GM12865 (cell line): ENCODE measurements at regions not wholly inside any gene's neighbourhood (a gene's known extent, or its start where the extent isn't known, plus 50 kb on each side); places are given as distances from the start of the nearest gene placed in this dataset.
"Not testable (repeated sequence)": the region's sequence is repeated elsewhere in the genome, so short reads cannot be mapped to it uniquely, and the experiment has no call there.

Experiments
- DNase-seq: peaks from one replicate; pipeline ENCODE4 v3.0.0; 2010; ENCODE audit warnings: low read depth
- H3K4me3 ChIP-seq: 2 replicates; pipeline ENCODE4 v1.5.1; 2011; ENCODE audit warnings: mild to moderate bottlenecking, low read depth, low read length, control low read depth
- CTCF ChIP-seq: IDR thresholded peaks from 2 replicates; pipeline ENCODE4 v1.5.1; 2011; ENCODE audit warnings: low read length, control low read depth, low read depth, inconsistent platforms; ENCODE audit not compliant: insufficient read depth; ENCODE audit errors: missing control alignments

GRCh38 chr10:23978317-23978716, 230.6 kb upstream of the KIAA1217 start:
- no peak for TF ChIP-seq CTCF
- DNase-seq: no peak
- H3K4me3 ChIP-seq: no peak overlapping the region

GRCh38 chr10:23980094-23980493, 228.8 kb upstream of the KIAA1217 start:
- TF ChIP-seq CTCF: no peak
- DNase-seq: peak; percentile 2
- no peak overlapping the region for H3K4me3 ChIP-seq

GRCh38 chr10:23981520-23982309, 227.2 kb upstream of the KIAA1217 start:
- no peak for TF ChIP-seq CTCF
- DNase-seq: no peak
- no peak overlapping the region for H3K4me3 ChIP-seq

DNA sequence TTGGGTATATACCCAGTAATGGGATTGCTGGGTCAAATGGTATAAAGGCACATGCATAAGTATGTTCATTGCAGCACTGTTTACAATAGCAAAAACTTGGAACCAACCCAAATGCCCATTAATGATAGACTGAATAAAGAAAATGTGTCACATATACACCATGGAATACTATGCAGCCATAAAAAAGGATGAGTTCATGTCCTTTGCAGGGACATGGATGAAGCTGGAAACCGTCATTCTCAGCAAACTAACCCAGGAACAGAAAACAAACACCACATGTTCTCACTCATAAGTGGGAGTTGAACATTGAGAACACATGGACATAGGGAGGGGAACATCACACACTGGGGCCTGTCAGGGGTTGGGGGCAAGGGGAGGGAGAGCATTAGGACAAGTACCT, 224.5 kb upstream of the KIAA1217 start:
- not testable (repeated sequence) for H3K4me3 ChIP-seq, DNase-seq

- no peak for TF ChIP-seq CTCF
These were observed 220.9 kb upstream of the KIAA1217 start for GRCh38 chr10:23988006-23988405.

DNA sequence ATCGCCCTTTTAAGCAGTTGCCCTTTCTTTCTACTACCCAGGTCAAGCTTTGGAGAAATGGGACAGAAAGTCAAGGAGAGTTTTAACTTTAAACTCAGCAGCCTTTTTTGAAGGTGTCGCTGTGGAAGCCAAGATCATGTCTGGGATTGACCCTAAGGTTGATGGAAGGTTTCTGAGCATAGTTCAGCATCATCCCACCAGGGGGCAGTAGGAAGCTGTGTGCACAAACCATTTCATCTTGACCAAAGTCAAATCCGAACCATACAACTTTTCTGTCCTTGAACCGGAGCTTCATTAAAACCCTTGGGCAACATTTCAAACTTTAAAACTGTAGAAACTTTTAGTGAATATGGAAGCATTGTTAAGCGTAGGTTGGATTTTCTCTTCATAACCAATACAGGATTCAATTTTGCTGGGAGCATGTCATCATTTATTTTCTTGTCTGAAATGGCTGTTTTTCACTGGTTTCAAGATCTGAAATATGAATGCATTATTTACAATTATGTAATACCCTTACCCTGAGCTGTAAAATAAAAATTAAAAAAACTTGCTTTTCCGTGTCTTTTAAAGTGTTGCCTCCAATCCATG, 214.4 kb upstream of the KIAA1217 start:
- H3K4me3 ChIP-seq: no peak overlapping the region
- peak; percentile 64 for DNase-seq
- TF ChIP-seq CTCF: peak; percentile 83

More at GRCh38 chr10:23988006-23988405, 220.9 kb upstream of the KIAA1217 start:
- no peak for DNase-seq
- no peak overlapping the region for H3K4me3 ChIP-seq

GRCh38 chr10:23999445-23999844, 209.5 kb upstream of the KIAA1217 start:
- no peak overlapping the region for H3K4me3 ChIP-seq
- DNase-seq: no peak
- TF ChIP-seq CTCF: no peak
